B cell (primary cell): ENCODE measurements at regions not wholly inside any gene's neighbourhood (a gene's known extent, or its start where the extent isn't known, plus 50 kb on each side); places are given as distances from the start of the nearest gene placed in this dataset.

Experiments
- ATAC-seq: fragments of 200-7000 bp; cut with Tn5 transposase; one replicate; pipeline ENCODE4 v1.10.0; 2021; ENCODE audit warnings: low read depth, mild to moderate bottlenecking, moderate number of reproducible peaks, moderate library complexity
- CTCF ChIA-PET: fragments of 350-600 bp; sonication (Branson Sonifier 250); formaldehyde crosslinking; loops from one replicate; lab custom pipeline; 2021; ENCODE audit warnings: antibody characterized with exemption, inconsistent platforms; lab: Charles Lee
- POLR2A ChIA-PET: fragments of 350-600 bp; sonication (Branson Sonifier 250); formaldehyde crosslinking; loops from one replicate; lab custom pipeline; 2021; ENCODE audit warnings: antibody characterized with exemption; lab: Charles Lee
- DNase-seq: peaks from one replicate; pipeline ENCODE4 v3.0.0; 2013
- H2AFZ ChIP-seq: 2 replicates; pipeline ENCODE4 v1.6.1; 2012; ENCODE audit warnings: mild to moderate bottlenecking, low read depth, low read length; ENCODE audit not compliant: insufficient read depth, poor library complexity, severe bottlenecking
- H3K27ac ChIP-seq, 2 donors: 1 replicate in 1 of 2; 2 replicates in 1 of 2; pipeline ENCODE4 v1.5.1; 2012 to 2013; ENCODE audit warnings: low read length in 2 of 2, mild to moderate bottlenecking in 2 of 2, moderate library complexity in 1 of 2
- H3K27me3 ChIP-seq, 4 experiments: fragments of 200-600 bp in 1 of 4; sonication (generic) in 1 of 4; replicated peaks in 1 of 4; 1 replicate in 2 of 4; 2 replicates in 2 of 4; pipeline versions ENCODE4 v1.6.1 to v1.7.0; 2013 to 2016; ENCODE audit warnings: low read length in 3 of 4, mild to moderate bottlenecking in 2 of 4, mixed read lengths in 1 of 4, moderate library complexity in 1 of 4; ENCODE audit not compliant: insufficient read depth in 4 of 4, control insufficient read depth in 3 of 4; ENCODE audit errors: control extremely low read depth in 1 of 4
- H3K36me3 ChIP-seq, 2 experiments: replicated peaks in 1 of 2; 1 replicate in 1 of 2; 2 replicates in 1 of 2; pipeline versions ENCODE4 v1.6.1 to v1.7.1; 2013; ENCODE audit warnings: low read length in 1 of 2; ENCODE audit not compliant: insufficient read depth in 2 of 2, control insufficient read depth in 1 of 2; ENCODE audit errors: control extremely low read depth in 1 of 2, extremely low read depth in 1 of 2
- H3K4me1 ChIP-seq, 2 donors: fragments of 200-600 bp in 1 of 2; sonication (generic) in 1 of 2; 1 replicate in 1 of 2; 2 replicates in 1 of 2; pipeline versions ENCODE4 v1.5.1 to v1.6.1; 2013 to 2017; ENCODE audit warnings: low read length in 2 of 2; ENCODE audit not compliant: control insufficient read depth in 2 of 2, insufficient read depth in 2 of 2
- H3K4me2 ChIP-seq: replicated peaks from 2 replicates; pipeline ENCODE3; 2012; ENCODE audit warnings: mild to moderate bottlenecking, low read depth, low read length; ENCODE audit not compliant: poor library complexity, severe bottlenecking
- H3K4me3 ChIP-seq, 5 experiments: fragments of 200-600 bp in 1 of 5; sonication (generic) in 1 of 5; 1 replicate in 3 of 5; 2 replicates in 2 of 5; pipeline versions ENCODE4 v1.5.1 to v1.7.0; 2011 to 2016; ENCODE audit warnings: low read length in 4 of 5, mild to moderate bottlenecking in 4 of 5, low read depth in 2 of 5, control low read depth in 1 of 5, moderate library complexity in 1 of 5; ENCODE audit not compliant: insufficient read depth in 1 of 5; ENCODE audit errors: control extremely low read depth in 1 of 5, extremely low read depth in 1 of 5
- H3K79me2 ChIP-seq: fragments of 200-600 bp; sonication (generic); one replicate; pipeline ENCODE4 v1.6.0; 2016; ENCODE audit warnings: low read length; ENCODE audit not compliant: control insufficient read depth, insufficient read depth
- H3K9ac ChIP-seq: fragments of 200-600 bp; sonication (generic); 2 replicates; pipeline ENCODE4 v1.6.1; 2017; ENCODE audit warnings: mild to moderate bottlenecking, low read length, moderate library complexity
- H3K9me3 ChIP-seq, 3 donors: one replicate each; pipeline versions ENCODE4 v1.6.1 to v1.7.1; 2013; ENCODE audit warnings: low read length in 2 of 3; ENCODE audit not compliant: control insufficient read depth in 2 of 3, insufficient read depth in 1 of 3; ENCODE audit errors: control extremely low read depth in 1 of 3
- H4K20me1 ChIP-seq: 2 replicates; pipeline ENCODE4 v1.6.0; 2012; ENCODE audit warnings: mild to moderate bottlenecking, low read length; ENCODE audit not compliant: insufficient read depth, control insufficient read depth, poor library complexity, severe bottlenecking
- H3K27ac Mint-ChIP-seq: one replicate; pipeline ENCODE4 v1.8.0; 2021; ENCODE audit warnings: mixed read lengths
- H3K27me3 Mint-ChIP-seq: one replicate; pipeline ENCODE4 v1.8.0; 2021; ENCODE audit warnings: mixed read lengths
- H3K4me1 Mint-ChIP-seq: one replicate; pipeline ENCODE4 v1.8.0; 2021; ENCODE audit warnings: mixed read lengths
- H3K4me3 Mint-ChIP-seq: one replicate; pipeline ENCODE4 v1.8.0; 2021; ENCODE audit warnings: mixed read lengths
- H3K9me3 Mint-ChIP-seq: one replicate; pipeline ENCODE4 v1.8.0; 2022; ENCODE audit warnings: mixed read lengths; ENCODE audit not compliant: insufficient read depth
- CTCF ChIP-seq: fragments of 200-600 bp; IDR thresholded peaks from one replicate; pipeline ENCODE4 v1.8.0; 2022; ENCODE audit warnings: antibody characterized with exemption, mild to moderate bottlenecking
- EZH2 ChIP-seq: IDR thresholded peaks from 2 replicates; pipeline ENCODE4 v1.6.1; 2012; ENCODE audit warnings: borderline replicate concordance, low read depth, mild to moderate bottlenecking, moderate library complexity, low read length; ENCODE audit not compliant: insufficient read depth, poor library complexity, severe bottlenecking
- WGBS: methylation state at CpG from one replicate; pipeline ENCODE4 v1.1.5; 2013; ENCODE audit warnings: missing lambda C conversion rate; ENCODE audit not compliant: insufficient coverage; 5-methylcytosine and 5-hydroxymethylcytosine counted together
- intact Hi-C: fragments of 100-400 bp; cut with micrococcal nuclease; formaldehyde crosslinking; loops from one replicate; pipeline ENCODE4 v1.10.0; 2022

DNA sequence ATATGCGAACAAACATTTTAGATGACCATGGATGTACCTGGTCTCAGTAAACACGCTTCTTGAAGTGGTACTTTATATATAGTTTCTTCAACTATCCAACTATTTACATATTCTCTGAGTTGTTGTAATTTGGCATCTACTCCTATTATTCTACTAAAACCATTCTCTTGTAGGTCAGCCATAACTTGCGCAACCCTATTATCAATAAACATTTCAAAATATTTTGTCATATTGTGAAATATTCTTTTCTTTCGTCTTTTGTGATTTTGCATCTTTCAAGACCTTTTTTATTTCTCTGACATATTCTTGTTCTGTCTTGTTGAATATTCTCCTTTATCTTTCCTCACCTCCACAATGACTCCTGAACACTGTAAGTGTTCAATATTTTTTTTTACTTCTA is 753.3 kb downstream of the NXPH1 start:
- no peak overlapping the region for H3K4me3 ChIP-seq
- no peak overlapping the region for H3K27ac ChIP-seq
- Mint-ChIP-seq H3K27me3 (no peaks in the 10 kb centered on the region), H3K27ac (no peak overlapping the region), H3K4me1 (no peaks in the 10 kb centered on the region), H3K4me3 (no peak overlapping the region), H3K9me3 (no peaks in the 10 kb centered on the region)
- no peak overlapping the region for H3K9ac ChIP-seq
- H3K27me3 ChIP-seq: no peaks in the 10 kb centered on the region
- no peaks in the 10 kb centered on the region for H4K20me1 ChIP-seq
- no peak for DNase-seq
- no peaks in the 10 kb centered on the region for H3K36me3 ChIP-seq
- no peaks in the 10 kb centered on the region for H3K79me2 ChIP-seq
- ChIA-PET POLR2A (no interaction called here), CTCF (no interaction called here)
- TF ChIP-seq EZH2 (no peak), CTCF (no peak)
- no peak overlapping the region for H2AFZ ChIP-seq
- no peaks in the 10 kb centered on the region for H3K4me1 ChIP-seq
- intact Hi-C loops: no loop called here
- peaks cover 0 to 4% (median 2%) of the 10 kb centered on the region in 3 donors for H3K9me3 ChIP-seq
- no peak for ATAC-seq
- H3K4me2 ChIP-seq: no peak overlapping the region
- WGBS: no CpG with 5 or more reads among the region's 4 CpGs

- intact Hi-C loops: no loop called here
- no peaks in the 10 kb centered on the region for H3K79me2 ChIP-seq
- H3K27me3 ChIP-seq: no peaks in the 10 kb centered on the region
- no peaks in the 10 kb centered on the region for H3K36me3 ChIP-seq
- ChIA-PET POLR2A (no interaction called here), CTCF (no interaction called here)
- H3K4me2 ChIP-seq: no peak overlapping the region
- Mint-ChIP-seq H3K4me1 (no peaks in the 10 kb centered on the region), H3K4me3 (no peak overlapping the region), H3K27me3 (no peaks in the 10 kb centered on the region), H3K9me3 (no peaks in the 10 kb centered on the region), H3K27ac (no peak overlapping the region)
- H3K4me1 ChIP-seq: no peaks in the 10 kb centered on the region
- TF ChIP-seq EZH2: no peak
- TF ChIP-seq CTCF: no peak
- H4K20me1 ChIP-seq: no peaks in the 10 kb centered on the region
- 73% methylated on average over 2 of the region's 9 CpGs for WGBS
- no peak overlapping the region for H3K27ac ChIP-seq
- peaks cover 0 to 4% (median 2%) of the 10 kb centered on the region in 3 donors for H3K9me3 ChIP-seq
- H3K4me3 ChIP-seq: no peak overlapping the region
- ATAC-seq: no peak
- no peak for DNase-seq
- H2AFZ ChIP-seq: no peak overlapping the region
- H3K9ac ChIP-seq: no peak overlapping the region
Observed at GRCh38 chr7:9189703-9190102, 756.3 kb downstream of the NXPH1 start.
